ENCODE measurements at regions not wholly inside any gene's neighbourhood (a gene's known extent, or its start where the extent isn't known, plus 50 kb on each side); places are given as distances from the start of the nearest gene placed in this dataset.

DNA sequence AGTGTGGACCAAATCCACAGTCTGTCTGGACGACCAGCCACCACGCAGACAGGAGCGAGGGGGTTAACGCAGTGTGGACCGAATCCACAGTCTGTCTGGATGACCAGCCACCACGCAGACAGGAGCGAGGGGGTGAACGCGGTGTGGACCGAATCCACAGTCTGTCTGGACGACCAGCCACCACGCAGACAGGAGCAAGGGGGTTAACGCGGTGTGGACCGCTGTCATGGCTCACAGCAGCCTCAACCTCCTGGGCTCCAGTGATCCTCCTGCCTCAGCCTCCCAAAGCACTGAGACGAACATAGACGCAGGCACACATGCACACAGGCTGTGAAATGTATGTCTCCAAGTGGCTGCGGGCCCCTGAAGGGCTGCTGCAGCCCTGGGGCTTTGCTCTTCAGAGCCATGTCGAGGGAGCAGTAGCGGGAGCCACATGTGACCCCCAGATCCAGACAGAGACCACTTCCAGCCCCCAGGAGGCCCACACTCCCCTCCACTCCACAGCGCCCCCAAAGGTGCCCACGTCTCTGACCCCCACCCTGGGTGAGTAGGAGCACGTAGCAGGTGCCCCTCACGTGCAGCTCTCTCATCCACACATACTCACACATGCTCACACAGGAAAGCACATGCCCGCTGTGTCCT is 98.1 kb downstream of the YTHDF1 start:
- TF ChIP-seq, protein P1, sequence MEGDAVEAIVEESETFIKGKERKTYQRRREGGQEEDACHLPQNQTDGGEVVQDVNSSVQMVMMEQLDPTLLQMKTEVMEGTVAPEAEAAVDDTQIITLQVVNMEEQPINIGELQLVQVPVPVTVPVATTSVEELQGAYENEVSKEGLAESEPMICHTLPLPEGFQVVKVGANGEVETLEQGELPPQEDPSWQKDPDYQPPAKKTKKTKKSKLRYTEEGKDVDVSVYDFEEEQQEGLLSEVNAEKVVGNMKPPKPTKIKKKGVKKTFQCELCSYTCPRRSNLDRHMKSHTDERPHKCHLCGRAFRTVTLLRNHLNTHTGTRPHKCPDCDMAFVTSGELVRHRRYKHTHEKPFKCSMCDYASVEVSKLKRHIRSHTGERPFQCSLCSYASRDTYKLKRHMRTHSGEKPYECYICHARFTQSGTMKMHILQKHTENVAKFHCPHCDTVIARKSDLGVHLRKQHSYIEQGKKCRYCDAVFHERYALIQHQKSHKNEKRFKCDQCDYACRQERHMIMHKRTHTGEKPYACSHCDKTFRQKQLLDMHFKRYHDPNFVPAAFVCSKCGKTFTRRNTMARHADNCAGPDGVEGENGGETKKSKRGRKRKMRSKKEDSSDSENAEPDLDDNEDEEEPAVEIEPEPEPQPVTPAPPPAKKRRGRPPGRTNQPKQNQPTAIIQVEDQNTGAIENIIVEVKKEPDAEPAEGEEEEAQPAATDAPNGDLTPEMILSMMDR (CRISPR knock-in tag; IDR thresholded peaks at IDR 0.05) = no peak
- TF ChIP-seq BRCA1 (CRISPR knock-in tag; IDR thresholded peaks at IDR 0.05) (no peak), CHD2 (IDR thresholded peaks at IDR 0.05; ENCODE audit: low read depth, low read length) (no peak), SP1 (IDR thresholded peaks at IDR 0.05) (no peak), SP1 (CRISPR knock-in tag; IDR thresholded peaks at IDR 0.05) (no peak), POLR2A (IDR thresholded peaks at IDR 0.05; ENCODE audit: insufficient read depth in 1 of 2, low read depth in 2 of 2, low read length in 2 of 2) (no peak), GLI4 (CRISPR knock-in tag; IDR thresholded peaks at IDR 0.05; ENCODE audit: borderline replicate concordance) (no peak)

All from HepG2 (cell line).